CD4-positive, alpha-beta T cell treated with Interferon gamma for 1 hour (primary cell): ENCODE measurements at regions not wholly inside any gene's neighbourhood (a gene's known extent, or its start where the extent isn't known, plus 50 kb on each side); places are given as distances from the start of the nearest gene placed in this dataset.

Experiments
- DNase-seq: peaks from one replicate; pipeline ENCODE4 v3.0.0-alpha.2; 2020

DNA sequence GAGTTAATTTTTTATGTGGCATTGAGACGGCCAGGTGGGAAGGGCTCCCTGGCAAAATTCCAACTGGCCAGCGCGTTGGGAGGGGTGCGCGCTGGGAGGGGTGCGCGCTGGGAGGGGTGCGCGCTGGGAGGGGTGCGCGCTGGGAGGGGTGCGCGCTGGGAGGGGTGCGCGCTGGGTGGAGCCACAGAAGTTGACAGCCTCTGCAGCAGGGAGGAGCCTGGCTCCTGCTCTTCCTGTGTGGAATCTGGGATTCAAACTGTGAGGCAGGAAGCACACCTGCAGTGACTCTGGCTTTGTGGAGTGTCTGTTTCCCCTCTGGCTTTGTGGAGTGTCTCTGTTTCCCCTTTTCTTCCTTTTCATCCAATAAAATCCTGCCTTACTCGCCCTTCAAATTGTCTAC lies 147.9 kb upstream of the CBLN2 start:
- DNase-seq = no peak

DNA sequence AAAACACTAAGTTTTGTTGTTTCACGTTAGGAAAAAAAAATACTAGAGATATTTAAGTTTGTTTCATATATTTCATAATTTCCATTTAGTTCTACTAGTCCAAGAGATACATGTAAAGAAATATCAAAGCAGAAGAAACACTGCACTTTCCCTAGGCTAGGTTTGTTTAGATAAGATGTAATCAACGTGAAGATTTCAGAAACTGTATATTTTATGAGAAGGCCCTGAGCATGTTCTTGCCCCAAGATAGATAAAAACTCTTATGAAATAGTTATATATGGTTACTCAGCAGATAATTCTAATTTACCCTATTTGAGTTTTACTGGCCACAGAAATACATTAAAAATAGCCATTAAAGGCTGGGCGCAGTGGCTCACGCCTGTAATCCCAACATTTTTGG lies 143.6 kb upstream of the CBLN2 start:
- DNase-seq = no peak

DNA sequence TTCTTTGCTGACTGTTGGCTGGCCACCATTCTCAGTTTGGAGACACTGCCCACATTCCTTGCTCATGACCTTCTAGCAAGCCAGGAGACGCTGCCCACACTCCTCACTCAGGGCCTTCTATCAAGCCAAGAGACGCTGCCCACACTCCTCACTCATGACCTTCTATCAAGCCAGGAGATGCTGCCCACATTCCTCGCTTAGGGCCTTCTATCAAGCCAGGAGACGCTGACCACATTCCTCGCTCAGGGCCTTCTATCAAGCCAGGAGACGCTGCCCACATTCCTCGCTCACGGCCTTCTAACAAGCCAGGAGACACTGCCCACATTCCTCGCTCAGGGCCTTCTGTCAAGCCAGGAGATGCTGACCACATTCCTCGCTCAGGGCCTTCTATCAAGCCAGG lies 131.3 kb upstream of the CBLN2 start:
- no peak for DNase-seq

DNA sequence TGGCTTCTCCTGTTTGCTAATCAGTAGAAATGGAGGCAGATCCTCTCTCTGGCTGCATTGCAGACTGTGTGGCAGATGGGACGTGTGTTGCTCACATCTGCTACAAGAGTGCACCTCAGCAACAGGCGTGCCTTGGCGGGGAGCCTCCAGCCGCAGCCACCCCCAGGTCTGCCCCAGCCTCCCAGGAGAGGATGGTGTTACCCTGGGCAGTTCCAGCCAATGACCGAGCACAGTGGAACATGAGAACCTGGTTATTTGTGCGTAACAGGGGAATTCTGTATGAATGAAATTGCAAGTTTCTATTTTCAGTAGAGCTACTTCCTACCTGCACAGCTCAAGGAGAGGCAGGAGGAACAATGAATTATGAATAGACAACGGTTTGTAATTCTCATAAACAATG lies 130.6 kb upstream of the CBLN2 start:
- no peak for DNase-seq

DNA sequence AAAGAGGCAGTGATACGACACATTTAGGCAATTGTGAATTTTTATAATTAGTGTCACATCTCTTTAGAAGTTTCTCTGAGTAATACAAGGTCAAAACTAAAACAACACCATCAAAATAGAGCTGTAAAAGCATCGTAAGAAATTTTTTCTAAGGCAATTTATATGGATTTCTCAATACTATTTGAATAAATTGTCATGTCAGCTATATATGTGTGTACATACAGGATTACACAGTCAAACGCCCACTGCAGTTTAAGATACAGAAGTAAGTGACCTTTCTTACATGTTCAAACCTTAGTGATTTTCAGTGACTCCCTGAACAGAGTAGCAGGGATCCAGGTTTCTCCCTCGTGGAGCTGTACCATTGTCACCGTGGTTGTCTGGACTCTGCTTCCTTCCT lies 129.1 kb upstream of the CBLN2 start:
- no peak for DNase-seq

DNA sequence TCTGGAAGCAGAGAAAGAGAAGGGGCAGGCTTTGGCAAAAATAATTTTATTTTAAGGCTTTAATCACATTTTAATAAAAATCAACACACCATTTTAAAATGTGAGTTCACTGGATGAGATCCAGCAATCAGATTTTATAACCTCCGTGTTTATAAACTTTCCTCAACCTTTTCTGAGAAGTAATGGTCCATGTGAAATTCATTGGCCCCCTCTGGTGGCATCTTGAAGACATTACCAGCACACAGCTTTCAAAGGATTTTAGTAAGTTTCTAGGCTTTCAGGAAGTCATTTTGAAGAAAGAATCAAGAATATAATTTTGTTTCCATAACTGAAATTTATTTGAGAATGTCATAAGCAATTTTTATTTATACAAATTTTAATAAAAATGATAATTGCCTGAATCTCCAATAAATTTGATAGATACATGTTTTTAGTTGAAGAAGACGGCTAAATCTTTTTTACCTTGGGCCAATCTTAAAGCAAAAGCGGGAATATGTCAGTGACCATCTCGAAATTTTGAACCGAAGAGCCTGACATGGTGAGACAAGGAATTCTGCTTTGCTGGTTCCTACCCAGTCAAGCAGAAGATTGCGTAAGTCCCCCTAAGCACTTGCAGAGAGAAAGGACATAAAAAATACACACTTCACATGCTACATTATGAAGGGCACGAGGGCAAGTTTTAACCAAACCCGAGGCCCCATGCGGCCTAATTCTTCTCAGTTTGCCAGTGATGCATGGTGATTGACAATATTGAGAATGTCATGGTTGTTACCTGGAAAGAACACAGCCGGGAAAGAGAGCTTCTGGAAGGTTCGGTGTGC lies 128.4 kb upstream of the CBLN2 start:
- no peak for DNase-seq

DNA sequence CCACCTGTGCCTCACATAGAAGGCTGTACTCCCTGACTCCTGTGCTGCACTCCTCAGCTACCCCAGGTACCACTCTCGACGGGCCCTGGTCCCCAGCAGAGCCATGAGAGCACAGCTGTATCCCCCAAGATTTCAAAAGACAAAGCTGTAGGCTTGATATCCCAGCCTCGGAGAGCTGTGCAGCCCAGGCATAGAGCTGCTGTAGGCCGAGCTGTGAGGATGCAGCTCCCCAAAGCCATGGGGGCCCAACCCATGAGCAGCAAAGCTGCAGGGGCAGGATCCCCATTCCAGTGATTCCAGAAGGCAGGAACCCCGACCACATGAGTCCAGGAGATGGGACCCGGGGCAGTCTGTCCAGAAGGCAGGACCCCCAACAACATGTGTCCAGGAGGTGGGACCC lies 123.8 kb upstream of the CBLN2 start:
- no peak for DNase-seq

DNA sequence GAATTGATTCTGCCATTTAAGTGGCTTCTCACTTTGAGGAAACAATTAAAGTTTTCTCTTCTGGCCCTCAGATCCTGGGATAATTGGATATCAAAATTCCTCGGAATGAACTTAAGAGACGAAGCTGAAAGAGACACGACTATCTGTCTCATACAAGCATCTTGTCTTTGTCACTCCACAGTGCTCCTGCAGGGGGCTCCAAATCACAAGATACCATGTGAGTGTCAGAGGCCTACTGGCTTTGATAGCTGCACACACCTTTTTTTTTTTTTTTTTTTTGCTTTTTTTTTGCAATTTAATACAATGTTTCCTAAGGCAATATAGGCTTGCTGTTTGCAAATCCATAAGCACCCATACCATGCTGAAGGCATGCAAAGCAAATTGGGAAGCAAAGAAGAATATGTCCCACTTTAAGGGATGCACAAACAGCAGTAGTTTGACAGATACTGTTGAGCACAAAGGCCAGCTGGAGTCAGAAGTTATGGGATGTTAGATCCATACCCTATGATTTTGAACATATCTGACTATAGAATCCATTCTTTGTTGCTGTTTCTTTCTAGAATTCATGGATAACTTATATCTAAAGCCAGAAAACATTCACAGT lies 109.0 kb upstream of the CBLN2 start:
- DNase-seq = peak; percentile 1

DNA sequence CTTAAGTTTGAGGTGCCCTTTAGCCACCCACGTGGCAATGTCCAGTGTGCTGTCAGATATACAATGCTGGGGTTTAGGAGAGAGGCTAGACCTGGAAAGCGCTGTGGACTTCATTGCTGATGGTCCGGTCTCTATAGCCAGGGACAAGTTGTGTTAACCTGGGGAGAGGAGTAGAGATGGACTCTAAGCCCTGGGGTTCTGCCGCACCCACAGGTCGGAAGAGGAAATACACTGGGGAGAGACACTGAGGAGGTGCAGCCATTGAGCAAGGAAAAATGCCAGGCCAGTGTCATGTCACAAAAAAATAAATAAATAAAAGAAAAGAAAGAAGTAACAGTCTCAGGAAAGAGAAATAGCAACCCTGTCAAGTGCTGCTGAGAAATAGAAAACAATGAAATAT lies 106.9 kb upstream of the CBLN2 start:
- DNase-seq = no peak

DNA sequence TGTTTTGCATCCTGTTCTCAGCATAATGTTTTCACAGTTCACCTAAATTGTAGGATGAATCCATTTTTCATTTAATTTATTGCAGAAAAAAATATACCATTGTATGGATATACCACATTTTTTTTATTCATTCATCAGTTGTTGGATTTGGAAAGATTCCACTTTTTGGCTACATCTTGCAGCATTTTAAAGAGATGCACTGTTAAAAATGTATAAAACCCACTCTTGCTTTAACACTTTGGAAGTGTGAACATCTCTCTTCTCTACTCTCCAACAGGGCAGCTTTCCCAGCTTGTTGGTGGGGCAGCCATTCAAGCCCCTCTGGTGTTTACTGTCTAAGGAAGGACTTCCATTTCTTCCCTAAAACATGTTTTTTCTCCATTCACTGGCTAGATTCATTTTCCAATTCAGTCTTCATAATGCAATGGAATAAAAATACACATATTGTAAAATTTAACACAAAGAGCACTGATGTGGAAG lies 104.4 kb upstream of the CBLN2 start:
- DNase-seq = no peak

DNA sequence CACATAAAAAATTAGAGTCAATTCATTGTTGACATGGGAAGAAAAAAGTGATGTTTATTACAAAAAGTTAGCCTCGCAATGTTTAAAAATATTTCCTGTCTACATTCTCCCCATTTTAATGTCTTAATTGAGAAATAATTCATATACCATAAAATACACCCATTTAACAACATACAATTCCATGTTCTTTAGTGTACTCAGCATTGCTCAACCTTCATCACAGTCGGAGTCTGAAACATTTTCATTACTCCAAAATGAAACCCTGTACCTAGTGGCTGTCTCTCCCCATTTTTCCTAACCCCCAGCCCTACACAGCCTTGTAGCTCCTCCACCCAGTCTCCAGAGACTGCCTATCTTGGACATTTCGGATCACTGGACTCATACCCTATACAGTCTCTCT lies 103.9 kb upstream of the CBLN2 start:
- DNase-seq = no peak

DNA sequence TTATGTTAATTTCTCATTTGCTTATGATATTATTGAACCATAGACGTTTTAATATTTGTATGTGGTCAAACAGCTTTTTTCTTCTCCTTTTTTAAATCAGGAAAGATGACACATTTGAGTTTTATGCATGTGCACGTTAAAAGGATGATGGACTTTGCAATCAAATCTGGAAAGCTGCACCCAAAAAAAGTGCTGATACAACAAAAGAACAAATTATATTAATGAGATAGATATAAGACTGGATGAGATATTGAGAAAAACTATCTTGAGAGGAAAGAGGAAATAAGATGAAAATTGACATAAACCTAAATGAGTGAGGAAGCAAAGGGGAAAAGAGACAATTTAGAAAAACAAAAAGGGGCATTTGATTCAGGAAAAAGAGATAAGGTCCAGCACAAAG lies 96.4 kb upstream of the CBLN2 start:
- DNase-seq = no peak

DNA sequence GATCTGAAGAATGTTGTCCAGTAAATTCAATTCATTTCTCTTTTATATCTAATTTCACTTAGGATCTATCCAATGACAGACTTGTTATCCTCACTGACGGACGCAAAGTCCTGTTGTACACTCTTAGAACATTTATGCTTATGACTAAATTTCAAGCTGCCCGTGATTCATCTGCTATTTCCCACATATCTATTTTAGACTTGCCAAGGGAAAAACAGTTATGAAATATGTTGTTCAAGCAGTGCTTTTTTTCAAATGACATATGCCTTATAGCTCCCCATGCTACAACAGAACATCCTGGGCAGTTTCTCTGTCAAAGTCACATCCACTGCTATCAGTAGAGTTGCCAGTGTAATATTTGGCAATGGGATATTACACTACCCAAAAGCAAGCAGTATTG lies 94.2 kb upstream of the CBLN2 start:
- DNase-seq = no peak

DNA sequence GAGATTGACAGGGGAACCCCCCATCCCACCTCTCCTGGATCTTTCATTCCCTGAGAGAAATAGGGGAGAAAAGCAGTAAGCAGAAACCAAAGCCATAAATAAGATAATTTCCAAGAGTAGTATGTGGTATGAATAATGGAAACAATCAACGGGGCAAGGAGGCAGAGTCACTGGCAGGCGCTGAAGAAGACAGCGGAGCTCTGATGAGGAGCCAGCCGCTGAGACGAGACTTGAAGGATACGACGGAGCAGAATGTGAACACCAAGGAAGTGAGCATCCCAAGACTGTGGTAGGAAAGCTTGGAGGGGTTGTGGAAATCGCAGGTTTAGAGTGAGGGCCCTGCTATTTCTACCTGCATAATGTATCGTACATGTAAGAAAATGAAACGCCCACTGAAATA lies 93.6 kb upstream of the CBLN2 start:
- DNase-seq = no peak

DNA sequence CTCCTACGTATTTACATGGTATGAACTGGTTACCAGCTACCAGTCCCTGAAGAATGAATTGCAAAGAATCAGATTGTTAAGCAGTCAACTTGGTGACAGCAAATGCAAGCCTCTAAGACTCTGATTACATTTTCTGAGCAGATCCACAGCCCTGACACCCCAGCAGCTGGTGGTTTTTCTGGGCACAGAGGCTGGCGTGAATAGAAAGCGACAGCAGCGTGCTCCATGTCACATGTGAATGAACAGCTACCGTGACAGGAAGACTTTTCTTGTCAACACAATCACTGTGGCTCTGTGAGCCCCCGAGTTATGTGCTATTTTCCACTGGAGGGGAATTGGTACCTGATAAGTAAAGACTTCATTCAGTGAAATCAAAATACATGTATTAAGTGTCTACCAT lies 93.2 kb upstream of the CBLN2 start:
- DNase-seq = no peak

DNA sequence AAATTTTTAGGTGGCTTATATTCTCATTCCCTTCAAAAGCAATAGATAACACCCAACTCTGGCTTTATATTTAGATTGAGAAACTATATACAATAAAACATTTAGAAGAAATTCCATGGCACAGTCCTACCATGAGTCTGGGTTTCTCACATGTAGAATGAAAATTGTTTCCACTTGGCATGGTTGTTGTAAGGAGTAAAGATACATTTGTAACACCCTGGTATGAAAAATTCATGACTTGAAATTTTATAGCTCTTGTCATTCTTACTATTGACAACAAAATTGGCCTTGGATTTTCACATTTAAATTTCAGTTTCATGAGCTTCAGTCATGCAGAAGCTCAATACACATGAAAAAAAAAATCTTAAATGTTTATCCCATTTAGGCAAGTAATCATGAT lies 92.5 kb upstream of the CBLN2 start:
- DNase-seq = no peak

DNA sequence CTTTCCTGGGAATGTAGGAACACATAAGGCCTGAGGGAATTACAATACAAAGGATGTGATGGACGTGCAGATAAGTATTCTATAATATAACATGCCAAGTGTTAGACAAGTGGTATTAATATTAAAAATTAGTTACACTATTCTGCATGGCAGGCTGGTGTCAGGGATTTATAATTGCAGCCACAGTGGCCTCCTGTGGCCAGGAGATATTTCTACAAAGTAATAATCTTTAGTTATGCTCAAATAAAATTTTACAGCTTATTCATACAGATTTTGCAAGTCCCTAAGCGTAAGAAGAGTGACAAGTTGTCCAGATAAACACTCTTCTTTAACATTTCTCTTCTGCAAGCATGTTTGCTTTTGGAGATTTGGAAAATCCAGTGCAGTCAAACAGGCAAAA lies 90.4 kb upstream of the CBLN2 start:
- DNase-seq = no peak

DNA sequence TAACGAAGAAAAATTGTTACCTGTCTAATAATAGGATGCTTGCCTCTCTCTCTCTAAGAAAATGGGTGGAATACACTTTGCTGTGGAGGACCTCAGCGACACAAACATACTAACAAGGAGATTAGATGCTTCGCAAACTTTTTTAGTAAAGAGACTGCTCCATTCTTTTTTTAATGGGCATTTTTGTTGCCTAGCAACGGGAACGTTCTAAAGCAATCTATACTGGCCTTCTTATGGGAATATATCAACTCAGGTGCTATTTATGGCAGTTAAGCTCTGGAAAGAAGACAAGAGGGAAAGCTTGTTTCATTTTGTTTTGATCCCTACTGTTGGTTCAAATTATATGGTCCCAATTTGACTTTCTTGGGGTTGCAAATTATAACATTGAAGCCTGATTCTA lies 86.8 kb upstream of the CBLN2 start:
- no peak for DNase-seq

DNA sequence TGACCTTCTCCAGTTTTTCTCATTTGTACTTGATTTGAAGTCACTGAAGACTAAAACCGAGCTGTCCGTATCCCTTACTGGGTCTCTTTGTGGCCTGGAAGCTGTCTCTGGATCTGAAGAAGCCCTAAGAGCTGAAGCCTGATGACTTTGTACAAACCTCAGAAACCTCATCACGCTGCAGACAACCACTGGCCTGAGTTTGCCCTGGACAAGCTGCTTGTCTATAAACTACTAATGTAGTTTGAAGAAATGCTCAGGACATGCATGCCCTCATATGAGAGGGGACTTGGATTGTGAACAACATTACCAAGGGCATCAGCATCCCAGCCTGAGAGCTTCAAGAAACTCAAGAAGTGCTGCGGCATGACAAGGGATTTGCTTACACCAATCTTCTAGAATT lies 79.3 kb upstream of the CBLN2 start:
- no peak for DNase-seq

DNA sequence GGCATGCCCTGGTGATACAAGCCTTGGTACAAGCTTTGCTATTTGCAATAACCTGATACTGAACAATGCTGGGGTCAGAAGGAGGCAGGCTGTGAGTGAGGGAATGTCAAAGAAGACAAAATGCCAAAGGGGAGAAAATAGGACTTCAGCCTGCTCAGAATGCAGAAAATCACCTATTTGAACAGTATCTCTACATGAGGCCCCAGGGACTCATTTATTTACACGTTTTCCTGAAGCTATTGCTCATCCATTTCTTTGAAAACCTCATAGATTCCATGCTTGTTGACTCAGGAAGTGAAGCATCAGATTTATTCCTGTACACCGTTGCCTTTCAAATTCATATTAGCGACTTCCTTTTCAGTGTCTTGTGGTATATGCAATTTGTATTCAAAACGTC lies 69.4 kb upstream of the CBLN2 start:
- DNase-seq = no peak

DNA sequence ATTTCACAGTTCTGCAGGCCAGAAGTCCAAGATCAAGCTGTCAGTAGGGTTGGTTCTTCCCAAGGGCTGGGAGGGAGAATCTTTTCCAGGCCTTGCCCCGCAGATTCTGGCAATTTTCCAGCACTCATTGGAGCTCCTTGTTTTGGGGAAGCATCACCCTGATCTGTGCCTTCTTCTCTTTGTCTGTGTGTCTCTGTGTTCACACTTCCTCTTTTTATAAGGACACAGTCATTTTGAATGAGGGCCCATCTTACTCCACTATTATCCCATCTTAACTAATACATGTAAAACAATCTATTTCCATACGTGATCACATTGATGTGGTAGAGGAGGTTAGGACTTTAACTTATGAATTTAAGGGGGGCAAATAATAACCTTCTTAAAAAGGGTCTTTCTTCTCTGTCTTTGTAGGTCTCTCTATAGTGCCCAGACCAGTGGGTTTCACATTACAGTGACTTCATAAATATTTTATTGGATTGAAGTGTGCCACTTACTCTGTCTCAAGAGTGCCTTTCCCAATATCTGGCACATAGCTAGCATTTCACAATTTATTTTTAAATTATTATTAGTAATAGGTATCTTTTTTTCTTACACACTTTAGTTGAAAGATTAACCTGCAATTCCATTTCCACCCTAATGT lies 68.9 kb upstream of the CBLN2 start:
- DNase-seq = no peak

DNA sequence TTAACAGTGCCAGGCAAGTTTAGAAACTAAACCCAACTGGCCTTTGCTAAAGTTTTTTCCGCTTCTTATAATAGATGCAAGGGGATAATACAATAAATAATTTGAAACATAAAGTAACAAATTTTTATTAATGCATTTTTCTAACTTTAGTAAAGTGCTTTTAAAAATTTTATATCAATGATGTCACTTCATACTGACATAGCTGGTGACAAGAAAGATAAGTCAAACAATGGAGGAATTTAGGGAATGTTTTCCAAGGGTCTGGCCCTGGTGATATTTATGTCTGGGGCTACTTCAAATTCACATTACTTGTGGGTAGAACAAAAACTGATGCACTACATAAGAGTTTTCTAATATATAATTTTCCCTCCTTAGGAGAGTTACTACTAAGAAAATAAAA lies 61.2 kb upstream of the CBLN2 start:
- DNase-seq = no peak

DNA sequence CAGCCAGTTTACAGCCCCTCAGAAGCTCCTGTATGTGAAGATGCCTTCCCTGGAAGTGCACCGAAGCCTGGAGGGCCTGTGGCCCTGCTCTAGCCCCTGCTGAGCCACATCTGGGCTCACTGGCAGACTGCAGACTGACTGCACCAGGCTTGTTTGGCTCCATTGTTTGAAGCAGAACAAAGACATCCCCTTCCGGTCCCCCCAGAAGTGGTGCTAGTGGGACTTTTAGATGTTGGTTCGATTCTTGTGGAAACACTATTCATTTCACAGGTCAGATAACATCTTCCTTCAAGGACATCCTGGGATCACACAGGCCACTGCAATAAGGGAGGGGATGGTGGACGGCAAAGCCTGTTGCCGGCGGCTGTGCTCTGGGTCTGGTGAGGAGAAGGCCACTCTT lies 57.8 kb upstream of the CBLN2 start:
- DNase-seq = no peak

DNA sequence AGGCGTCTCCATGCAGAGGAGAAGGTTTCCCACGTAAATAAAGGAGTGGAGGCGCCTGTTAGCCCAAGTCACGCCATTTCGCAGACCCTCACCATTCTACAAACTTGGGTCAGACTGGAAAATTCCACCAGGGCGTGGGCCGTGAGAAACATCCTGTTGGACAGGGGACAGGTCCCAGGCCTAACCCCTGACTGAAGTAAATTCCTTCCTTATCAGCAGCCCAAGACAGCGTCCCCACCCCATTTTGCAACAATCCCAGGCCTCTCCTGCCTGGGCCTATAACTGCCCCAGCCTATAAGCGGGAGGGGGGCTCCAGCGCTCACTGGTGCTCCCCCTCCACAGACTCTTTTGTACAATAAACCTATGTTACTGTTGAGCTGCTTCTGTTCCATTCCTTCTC lies 57.3 kb upstream of the CBLN2 start:
- DNase-seq = no peak
